Neuronal stem cell (in vitro differentiated cells): ENCODE measurements at regions not wholly inside any gene's neighbourhood (a gene's known extent, or its start where the extent isn't known, plus 50 kb on each side); places are given as distances from the start of the nearest gene placed in this dataset. TPM values are rescaled to one million over a fixed set of nuclear protein-coding genes. Genes with fewer than 3 reads are reported as not detected.

Experiments used
- DNase-seq: peaks from one replicate; pipeline ENCODE4 v3.0.0-alpha.2; 2013; ENCODE audit warnings: low spot score
- H2AFZ ChIP-seq: one replicate; pipeline ENCODE4 v1.6.1; 2013; ENCODE audit warnings: mild to moderate bottlenecking, low read length, inconsistent platforms
- H2AK5ac ChIP-seq: 2 replicates; pipeline ENCODE4 v1.6.1; 2013; ENCODE audit warnings: low read depth, mild to moderate bottlenecking, inconsistent platforms, low read length, moderate library complexity, mixed read lengths
- H2BK120ac ChIP-seq: 2 replicates; pipeline ENCODE4 v1.6.1; 2013; ENCODE audit warnings: low read depth, mild to moderate bottlenecking, inconsistent platforms, low read length, moderate library complexity, mixed read lengths
- H2BK12ac ChIP-seq: one replicate; pipeline ENCODE4 v1.6.1; 2013; ENCODE audit warnings: low read length, inconsistent platforms
- H2BK15ac ChIP-seq: 2 replicates; pipeline ENCODE4 v1.6.1; 2013; ENCODE audit warnings: mild to moderate bottlenecking, low read length, inconsistent platforms, mixed read lengths
- H2BK5ac ChIP-seq: one replicate; pipeline ENCODE4 v1.6.1; 2013; ENCODE audit warnings: inconsistent platforms, mild to moderate bottlenecking, low read length, moderate library complexity
- H3K14ac ChIP-seq: one replicate; pipeline ENCODE4 v1.6.1; 2013; ENCODE audit warnings: low read length, inconsistent platforms
- H3K18ac ChIP-seq: 2 replicates; pipeline ENCODE4 v1.6.1; 2013; ENCODE audit warnings: low read length, inconsistent platforms
- H3K23ac ChIP-seq: 2 replicates; pipeline ENCODE4 v1.6.1; 2013; ENCODE audit warnings: low read depth, mild to moderate bottlenecking, mixed read lengths, low read length, inconsistent platforms; ENCODE audit not compliant: poor library complexity
- H3K27ac ChIP-seq: replicated peaks from 3 replicates; pipeline ENCODE4 v1.5.1; 2013; ENCODE audit warnings: low read length, inconsistent platforms
- H3K27me3 ChIP-seq, 3 experiments: 2 replicates each; pipeline ENCODE4 v1.6.1; 2013; ENCODE audit warnings: low read length in 3 of 3, mild to moderate bottlenecking in 2 of 3, inconsistent platforms in 1 of 3, low read depth in 1 of 3, mixed read lengths in 1 of 3, moderate library complexity in 1 of 3; ENCODE audit not compliant: control insufficient read depth in 3 of 3, insufficient read depth in 3 of 3
- H3K36me3 ChIP-seq, 2 donors: replicated peaks in 1 of 2; 2 replicates each; pipeline ENCODE4 v1.6.1; 2013; ENCODE audit warnings: low read length in 2 of 2; ENCODE audit not compliant: control insufficient read depth in 2 of 2, insufficient read depth in 2 of 2
- H3K4ac ChIP-seq: 2 replicates; pipeline ENCODE4 v1.6.1; 2013; ENCODE audit warnings: inconsistent platforms, mild to moderate bottlenecking, low read length, moderate library complexity
- H3K4me1 ChIP-seq, 2 donors: 1 replicate in 1 of 2; 2 replicates in 1 of 2; pipeline ENCODE4 v1.6.1; 2013; ENCODE audit warnings: low read length in 2 of 2, low read depth in 1 of 2; ENCODE audit not compliant: control insufficient read depth in 2 of 2, insufficient read depth in 1 of 2
- H3K4me2 ChIP-seq: one replicate; pipeline ENCODE4 v1.6.1; 2013; ENCODE audit warnings: mild to moderate bottlenecking, low read length, inconsistent platforms; ENCODE audit not compliant: insufficient read depth, poor library complexity, severe bottlenecking
- H3K4me3 ChIP-seq, 2 donors: 2 replicates each; pipeline ENCODE4 v1.5.1; 2013; ENCODE audit warnings: low read length in 2 of 2, mild to moderate bottlenecking in 2 of 2, inconsistent platforms in 1 of 2, moderate library complexity in 1 of 2
- H3K79me1 ChIP-seq: one replicate; pipeline ENCODE4 v1.6.1; 2013; ENCODE audit warnings: low read depth, mild to moderate bottlenecking, inconsistent platforms, low read length, moderate library complexity
- H3K9ac ChIP-seq: one replicate; pipeline ENCODE4 v1.6.1; 2013; ENCODE audit warnings: mild to moderate bottlenecking, low read depth, low read length, inconsistent platforms; ENCODE audit not compliant: poor library complexity
- H3K9me3 ChIP-seq, 2 donors: replicated peaks in 1 of 2; 2 replicates each; pipeline versions ENCODE3 to v1.6.1; 2013; ENCODE audit warnings: low read length in 2 of 2, mild to moderate bottlenecking in 2 of 2, inconsistent platforms in 1 of 2, low read depth in 1 of 2, mixed read lengths in 1 of 2, moderate library complexity in 1 of 2; ENCODE audit not compliant: control insufficient read depth in 2 of 2, insufficient read depth in 1 of 2
- H4K8ac ChIP-seq: one replicate; pipeline ENCODE4 v1.6.1; 2013; ENCODE audit warnings: low read depth, mild to moderate bottlenecking, inconsistent platforms, low read length, moderate library complexity
- H4K91ac ChIP-seq: one replicate; pipeline ENCODE4 v1.6.1; 2013; ENCODE audit warnings: low read length, low read depth, mild to moderate bottlenecking, inconsistent platforms; ENCODE audit not compliant: poor library complexity
- WGBS, 2 donors: extraction: QIAGEN DNeasy Blood & Tissue Kit; methylation state at CpG; one replicate each; pipeline ENCODE4 v1.1.7; 2013; ENCODE audit warnings: missing lambda C conversion rate in 2 of 2, mixed read lengths in 1 of 2; ENCODE audit not compliant: insufficient read length in 2 of 2, insufficient replicate concordance in 1 of 2; ENCODE audit errors: extremely low coverage in 2 of 2; 5-methylcytosine and 5-hydroxymethylcytosine counted together
- small RNA-seq: library from polyadenylated mRNA; stranded (forward); fragments of <200 nt; extraction: miRNeasy Mini kit (QIAGEN cat#:217004); gene quantifications from one replicate; pipeline ENCODE3, GENCODE V24; 2013; ENCODE audit not compliant: insufficient read depth

GRCh38 chr11:16410479-16410878, 54.1 kb upstream of the SOX6 start:
- H3K36me3 ChIP-seq: no peaks in the 10 kb centered on the region

GRCh38 chr11:16408619-16409018, 52.3 kb upstream of the SOX6 start:
- Histone ChIP-seq H3K27ac (no peak overlapping the region), H3K4ac (no peak overlapping the region), H3K79me1 (no peaks in the 10 kb centered on the region), H3K18ac (no peak overlapping the region), H3K36me3 (no peaks in the 10 kb centered on the region), H4K91ac (no peak overlapping the region), H2BK5ac (no peak overlapping the region), H4K8ac (no peak overlapping the region), H3K9ac (no peak overlapping the region), H2BK120ac (no peak overlapping the region), H2AFZ (no peak overlapping the region), H3K4me2 (no peak overlapping the region), H2AK5ac (no peak overlapping the region), H2BK15ac (no peak overlapping the region), H3K9me3 (no peaks in the 10 kb centered on the region), H3K4me3 (no peak overlapping the region), H3K23ac (no peak overlapping the region), H3K27me3 (no peaks in the 10 kb centered on the region), H3K14ac (no peak overlapping the region), H2BK12ac (no peak overlapping the region), H3K4me1 (peaks cover under 1 to 9% of the 10 kb centered on the region in 2 donors)
- WGBS, 2 donors: no CpG with 5 or more reads among the region's 1 CpG
- no peak for DNase-seq

More at GRCh38 chr11:16410479-16410878, 54.1 kb upstream of the SOX6 start:
- Histone ChIP-seq H3K14ac (no peak overlapping the region), H3K18ac (no peak overlapping the region), H4K8ac (no peak overlapping the region), H3K9me3 (no peaks in the 10 kb centered on the region), H2BK12ac (no peak overlapping the region), H3K23ac (no peak overlapping the region), H2AFZ (no peak overlapping the region), H2BK5ac (no peak overlapping the region), H3K4me2 (no peak overlapping the region), H3K4me1 (peaks cover 0 to 6% of the 10 kb centered on the region in 2 donors), H2AK5ac (no peak overlapping the region), H3K27me3 (no peaks in the 10 kb centered on the region), H3K9ac (no peak overlapping the region), H2BK120ac (no peak overlapping the region), H3K4me3 (no peak overlapping the region), H3K27ac (no peak overlapping the region), H3K4ac (no peak overlapping the region), H2BK15ac (no peak overlapping the region), H4K91ac (no peak overlapping the region), H3K79me1 (no peaks in the 10 kb centered on the region)
- DNase-seq: no peak
- WGBS, 2 donors: no CpG with 5 or more reads among the region's 5 CpGs

- Histone ChIP-seq H3K36me3 (no peaks in the 10 kb centered on the region), H3K14ac (no peak overlapping the region), H3K79me1 (no peaks in the 10 kb centered on the region), H4K91ac (no peak overlapping the region), H3K4me2 (no peak overlapping the region), H2AK5ac (no peak overlapping the region), H2BK5ac (no peak overlapping the region), H2BK120ac (no peak overlapping the region), H3K23ac (no peak overlapping the region), H2AFZ (no peak overlapping the region), H3K4me1 (peaks cover 10 to 12% of the 10 kb centered on the region in 2 donors), H3K4ac (no peak overlapping the region), H4K8ac (no peak overlapping the region), H2BK12ac (no peak overlapping the region), H3K27me3 (no peaks in the 10 kb centered on the region), H3K27ac (no peak overlapping the region), H3K9ac (no peak overlapping the region), H3K18ac (no peak overlapping the region), H2BK15ac (no peak overlapping the region), H3K9me3 (no peaks in the 10 kb centered on the region), H3K4me3 (no peak overlapping the region)
- WGBS, 2 donors: no CpG with 5 or more reads among the region's 1 CpG
- DNase-seq: no peak
Observed at GRCh38 chr11:16406226-16406625, 49.9 kb upstream of the SOX6 start.

Small RNA genes lying in the stretch of these regions (small RNA-seq; reads per million reads assigned to genes)
- not detected for gene RN7SL188P
